ENCODE measurements at regions not wholly inside any gene's neighbourhood (a gene's known extent, or its start where the extent isn't known, plus 50 kb on each side); places are given as distances from the start of the nearest gene placed in this dataset.

DNA sequence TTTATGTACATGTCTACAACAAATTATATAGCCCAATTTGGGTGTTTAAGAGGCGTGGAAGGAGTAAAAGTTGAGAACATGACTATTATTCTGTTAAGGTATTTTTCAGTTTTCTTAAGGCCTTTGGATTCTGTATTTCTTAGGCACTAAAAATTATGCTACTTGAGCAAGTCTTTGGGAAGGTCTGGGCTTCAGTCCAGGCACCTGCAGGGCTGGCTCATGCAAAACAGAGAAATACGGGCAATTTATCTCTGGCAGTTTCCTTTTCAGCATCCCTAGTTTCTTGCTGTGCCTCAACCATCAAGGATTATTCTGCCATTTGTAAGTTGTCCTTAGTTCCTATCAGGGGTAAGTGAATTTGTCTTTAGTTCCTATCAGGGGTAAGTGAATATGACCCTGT is 358.8 kb upstream of the B3GALT2 start (continued):
- no peak for TF ChIP-seq SREBF2 (IDR thresholded peaks at IDR 0.05; ENCODE audit: low read length)
- no peak for TF ChIP-seq SUZ12 (IDR thresholded peaks at IDR 0.05; ENCODE audit: unreplicated experiment)
- TF ChIP-seq, protein P1, sequence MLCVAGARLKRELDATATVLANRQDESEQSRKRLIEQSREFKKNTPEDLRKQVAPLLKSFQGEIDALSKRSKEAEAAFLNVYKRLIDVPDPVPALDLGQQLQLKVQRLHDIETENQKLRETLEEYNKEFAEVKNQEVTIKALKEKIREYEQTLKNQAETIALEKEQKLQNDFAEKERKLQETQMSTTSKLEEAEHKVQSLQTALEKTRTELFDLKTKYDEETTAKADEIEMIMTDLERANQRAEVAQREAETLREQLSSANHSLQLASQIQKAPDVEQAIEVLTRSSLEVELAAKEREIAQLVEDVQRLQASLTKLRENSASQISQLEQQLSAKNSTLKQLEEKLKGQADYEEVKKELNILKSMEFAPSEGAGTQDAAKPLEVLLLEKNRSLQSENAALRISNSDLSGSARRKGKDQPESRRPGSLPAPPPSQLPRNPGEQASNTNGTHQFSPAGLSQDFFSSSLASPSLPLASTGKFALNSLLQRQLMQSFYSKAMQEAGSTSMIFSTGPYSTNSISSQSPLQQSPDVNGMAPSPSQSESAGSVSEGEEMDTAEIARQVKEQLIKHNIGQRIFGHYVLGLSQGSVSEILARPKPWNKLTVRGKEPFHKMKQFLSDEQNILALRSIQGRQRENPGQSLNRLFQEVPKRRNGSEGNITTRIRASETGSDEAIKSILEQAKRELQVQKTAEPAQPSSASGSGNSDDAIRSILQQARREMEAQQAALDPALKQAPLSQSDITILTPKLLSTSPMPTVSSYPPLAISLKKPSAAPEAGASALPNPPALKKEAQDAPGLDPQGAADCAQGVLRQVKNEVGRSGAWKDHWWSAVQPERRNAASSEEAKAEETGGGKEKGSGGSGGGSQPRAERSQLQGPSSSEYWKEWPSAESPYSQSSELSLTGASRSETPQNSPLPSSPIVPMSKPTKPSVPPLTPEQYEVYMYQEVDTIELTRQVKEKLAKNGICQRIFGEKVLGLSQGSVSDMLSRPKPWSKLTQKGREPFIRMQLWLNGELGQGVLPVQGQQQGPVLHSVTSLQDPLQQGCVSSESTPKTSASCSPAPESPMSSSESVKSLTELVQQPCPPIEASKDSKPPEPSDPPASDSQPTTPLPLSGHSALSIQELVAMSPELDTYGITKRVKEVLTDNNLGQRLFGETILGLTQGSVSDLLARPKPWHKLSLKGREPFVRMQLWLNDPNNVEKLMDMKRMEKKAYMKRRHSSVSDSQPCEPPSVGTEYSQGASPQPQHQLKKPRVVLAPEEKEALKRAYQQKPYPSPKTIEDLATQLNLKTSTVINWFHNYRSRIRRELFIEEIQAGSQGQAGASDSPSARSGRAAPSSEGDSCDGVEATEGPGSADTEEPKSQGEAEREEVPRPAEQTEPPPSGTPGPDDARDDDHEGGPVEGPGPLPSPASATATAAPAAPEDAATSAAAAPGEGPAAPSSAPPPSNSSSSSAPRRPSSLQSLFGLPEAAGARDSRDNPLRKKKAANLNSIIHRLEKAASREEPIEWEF (IDR thresholded peaks at IDR 0.05; ENCODE audit: insufficient replicate concordance, low read depth, low read length), result no peak
- no peak for TF ChIP-seq CHD2 (IDR thresholded peaks at IDR 0.05; ENCODE audit: borderline replicate concordance, low read depth, low read length)

- POLR2A ChIA-PET, result no interaction called here
- Histone ChIP-seq H3K9ac (ENCODE audit: control insufficient read depth, insufficient read depth, low read length) (no peak overlapping the region), H3K4me3 (no peak overlapping the region), H3K27ac (ENCODE audit: control insufficient read depth, insufficient read depth) (no peak overlapping the region), H3K27me3 (replicated peaks in 1 of 2; ENCODE audit: control insufficient read depth in 2 of 2, insufficient read depth in 2 of 2, low read length in 1 of 2) (peaks cover 0 to 3% of the 10 kb centered on the region in 2 experiments; a peak in 1 of 4 replicates), H2AFZ (ENCODE audit: control insufficient read depth, low read depth, low read length) (no peak overlapping the region), H3K4me1 (ENCODE audit: control insufficient read depth, insufficient read depth, low read length) (peaks cover 22% of the 10 kb centered on the region), H3K9me3 (replicated peaks; ENCODE audit: control insufficient read depth, insufficient read depth, low read length) (no peaks in the 10 kb centered on the region), H4K20me1 (ENCODE audit: control insufficient read depth, insufficient read depth) (no peaks in the 10 kb centered on the region), H3K79me2 (ENCODE audit: control insufficient read depth, insufficient read depth, low read length) (no peaks in the 10 kb centered on the region), H3K36me3 (ENCODE audit: control insufficient read depth in 2 of 2, insufficient read depth in 2 of 2, low read length in 1 of 2) (no peaks in the 10 kb centered on the region), H3K4me2 (ENCODE audit: control insufficient read depth, insufficient read depth) (no peak overlapping the region)
- DNase-seq (ENCODE audit: low read depth, low spot score) (no peak), ATAC-seq (no peak), FAIRE-seq (no peak)
- RAD21 ChIA-PET (ENCODE audit: unreplicated experiment), result no interaction called here
- in situ Hi-C loops (cut with MboI), result no loop called here
- CTCF ChIA-PET, result no interaction called here
- intact Hi-C loops (cut with micrococcal nuclease; ENCODE audit: unreplicated experiment), result no loop called here
- no TSS peak for BruUV-seq (replicated peaks)
- SMC1A ChIA-PET (ENCODE audit: uncharacterized antibody, unreplicated experiment), result no interaction called here
- 48% methylated on average over 4 of the region's 4 CpGs for WGBS (ENCODE audit: insufficient coverage, insufficient replicate concordance, low lambda C conversion rate, missing lambda C conversion rate)
- no peak for TF ChIP-seq EZH2 (IDR thresholded peaks at IDR 0.05; ENCODE audit: borderline replicate concordance, control insufficient read depth, low read depth, low read length)
Measured at GRCh38 chr1:193543259-193543658, 356.8 kb upstream of the B3GALT2 start.
